ENCODE measurements at regions not wholly inside any gene's neighbourhood (a gene's known extent, or its start where the extent isn't known, plus 50 kb on each side); places are given as distances from the start of the nearest gene placed in this dataset.

- Mint-ChIP-seq H3K4me3 (no peak overlapping the region), H3K9me3 (no peaks in the 10 kb centered on the region), H3K27ac (no peak overlapping the region), H3K27me3 (ENCODE audit: insufficient read depth) (no peaks in the 10 kb centered on the region), H3K4me1 (peaks cover 9% of the 10 kb centered on the region), H3K36me3 (ENCODE audit: low read depth) (no peaks in the 10 kb centered on the region)
- Histone ChIP-seq H3K4me3 (ENCODE audit: low read length) (no peak overlapping the region), H3K27me3 (ENCODE audit: control insufficient read depth, insufficient read depth, low read length, poor library complexity, severe bottlenecking) (no peaks in the 10 kb centered on the region), H3K9me3 (ENCODE audit: control insufficient read depth, low read length) (no peaks in the 10 kb centered on the region), H3K4me1 (ENCODE audit: control insufficient read depth, insufficient read depth, low read length) (peaks cover 3% of the 10 kb centered on the region), H3K36me3 (ENCODE audit: control insufficient read depth, insufficient read depth, low read length) (no peaks in the 10 kb centered on the region), H3K9ac (ENCODE audit: extremely low read depth, low read length, poor library complexity, severe bottlenecking) (no peak overlapping the region), H3K27ac (ENCODE audit: low read depth, low read length) (no peak overlapping the region)
- TF ChIP-seq CTCF (conservative IDR thresholded peaks at IDR 0.05): no peak
- no peak for DNase-seq
- 86 to 95% methylated on average over 11 to 16 of the region's 16 CpGs for WGBS, 2 experiments (ENCODE audit: insufficient coverage in 1 of 2, insufficient read length in 1 of 2)
Measured at GRCh38 chr13:22497991-22498780, 682.6 kb upstream of the SGCG start.

- Mint-ChIP-seq H3K4me1 (peaks cover 5% of the 10 kb centered on the region), H3K27me3 (ENCODE audit: insufficient read depth) (no peaks in the 10 kb centered on the region), H3K27ac (no peak overlapping the region), H3K9me3 (no peaks in the 10 kb centered on the region), H3K4me3 (no peak overlapping the region), H3K36me3 (ENCODE audit: low read depth) (no peaks in the 10 kb centered on the region)
- Histone ChIP-seq H3K9me3 (ENCODE audit: control insufficient read depth, low read length) (no peaks in the 10 kb centered on the region), H3K27me3 (ENCODE audit: control insufficient read depth, insufficient read depth, low read length, poor library complexity, severe bottlenecking) (no peaks in the 10 kb centered on the region), H3K36me3 (ENCODE audit: control insufficient read depth, insufficient read depth, low read length) (no peaks in the 10 kb centered on the region), H3K4me3 (ENCODE audit: low read length) (no peak overlapping the region), H3K4me1 (ENCODE audit: control insufficient read depth, insufficient read depth, low read length) (no peaks in the 10 kb centered on the region), H3K9ac (ENCODE audit: extremely low read depth, low read length, poor library complexity, severe bottlenecking) (no peak overlapping the region), H3K27ac (ENCODE audit: low read depth, low read length) (no peak overlapping the region)
- TF ChIP-seq CTCF (conservative IDR thresholded peaks at IDR 0.05): no peak
- no peak for DNase-seq
Measured at GRCh38 chr13:22499919-22500318, 680.9 kb upstream of the SGCG start.

- Histone ChIP-seq H3K27ac (ENCODE audit: low read depth, low read length) (no peak overlapping the region), H3K9ac (ENCODE audit: extremely low read depth, low read length, poor library complexity, severe bottlenecking) (no peak overlapping the region), H3K4me3 (ENCODE audit: low read length) (no peak overlapping the region), H3K27me3 (ENCODE audit: control insufficient read depth, insufficient read depth, low read length, poor library complexity, severe bottlenecking) (no peaks in the 10 kb centered on the region), H3K9me3 (ENCODE audit: control insufficient read depth, low read length) (no peaks in the 10 kb centered on the region), H3K36me3 (ENCODE audit: control insufficient read depth, insufficient read depth, low read length) (no peaks in the 10 kb centered on the region), H3K4me1 (ENCODE audit: control insufficient read depth, insufficient read depth, low read length) (no peaks in the 10 kb centered on the region)
- DNase-seq: no peak
- H3K4me1 Mint-ChIP-seq: no peaks in the 10 kb centered on the region
- TF ChIP-seq CTCF (conservative IDR thresholded peaks at IDR 0.05): no peak
- H3K27ac Mint-ChIP-seq: no peak overlapping the region
- no peaks in the 10 kb centered on the region for H3K9me3 Mint-ChIP-seq
- WGBS, 2 experiments (ENCODE audit: insufficient coverage in 1 of 2, insufficient read length in 1 of 2): 89 to 92% methylated on average over 1 to 4 of the region's 4 CpGs
- no peak overlapping the region for H3K4me3 Mint-ChIP-seq
- no peaks in the 10 kb centered on the region for H3K27me3 Mint-ChIP-seq (ENCODE audit: insufficient read depth)
- no peaks in the 10 kb centered on the region for H3K36me3 Mint-ChIP-seq (ENCODE audit: low read depth)
Measured at GRCh38 chr13:22505489-22505888, 675.3 kb upstream of the SGCG start.
